Superior temporal gyrus (tissue), 1 donor: ENCODE measurements at regions not wholly inside any gene's neighbourhood (a gene's known extent, or its start where the extent isn't known, plus 50 kb on each side); places are given as distances from the start of the nearest gene placed in this dataset.
A peak's percentile ranks its signal among the peaks of the same experiment; 100 is the strongest.

Experiments used
- DNase-seq: peaks from one replicate; pipeline ENCODE4 v3.0.0-alpha.2; 2016; ENCODE audit errors: extremely low spot score

- no peak for DNase-seq
Measured at GRCh38 chr2:176468457-176469113, 199.3 kb downstream of the MTX2 start.

- no peak for DNase-seq
Measured at GRCh38 chr2:176470713-176471112, 201.5 kb downstream of the MTX2 start.

GRCh38 chr2:176471949-176472348 is 202.7 kb downstream of the MTX2 start:
- no peak for DNase-seq

GRCh38 chr2:176473177-176473576 is 203.9 kb downstream of the MTX2 start:
- DNase-seq = no peak

- DNase-seq = no peak
Measured at GRCh38 chr2:176473851-176474250, 204.6 kb downstream of the MTX2 start.

GRCh38 chr2:176477336-176477735 is 208.1 kb downstream of the MTX2 start:
- no peak for DNase-seq

GRCh38 chr2:176479961-176480360 is 210.7 kb downstream of the MTX2 start:
- no peak for DNase-seq

GRCh38 chr2:176482107-176482506 is 212.9 kb downstream of the MTX2 start:
- no peak for DNase-seq

- no peak for DNase-seq
Measured at GRCh38 chr2:176483476-176483875, 214.2 kb downstream of the MTX2 start.

GRCh38 chr2:176483901-176484568 is 214.8 kb downstream of the MTX2 start:
- no peak for DNase-seq

GRCh38 chr2:176484838-176485237 is 215.6 kb downstream of the MTX2 start:
- no peak for DNase-seq

- no peak for DNase-seq
Measured at GRCh38 chr2:176488431-176488830, 219.2 kb downstream of the MTX2 start.

- DNase-seq = no peak
Measured at GRCh38 chr2:176490061-176490861, 221.0 kb downstream of the MTX2 start.

- peak; percentile 40 for DNase-seq
Measured at GRCh38 chr2:176491172-176491904, 222.1 kb downstream of the MTX2 start.

- DNase-seq = no peak
Measured at GRCh38 chr2:176492583-176492982, 223.3 kb downstream of the MTX2 start.

GRCh38 chr2:176493226-176493825 is 224.1 kb downstream of the MTX2 start:
- peak; percentile 26 for DNase-seq

GRCh38 chr2:176493909-176494308 is 224.7 kb downstream of the MTX2 start:
- no peak for DNase-seq

- peak; percentile 59 for DNase-seq
Measured at GRCh38 chr2:176494949-176495353, 225.7 kb downstream of the MTX2 start.

- no peak for DNase-seq
Measured at GRCh38 chr2:176495826-176496225, 226.6 kb downstream of the MTX2 start.

GRCh38 chr2:176496761-176497160 is 227.5 kb downstream of the MTX2 start:
- DNase-seq = no peak

- no peak for DNase-seq
Measured at GRCh38 chr2:176500901-176501300, 231.7 kb downstream of the MTX2 start.

GRCh38 chr2:176501617-176502016 is 232.4 kb downstream of the MTX2 start:
- DNase-seq = no peak
